Trophoblast cell (in vitro differentiated cells and primary cell): ENCODE measurements at regions not wholly inside any gene's neighbourhood (a gene's known extent, or its start where the extent isn't known, plus 50 kb on each side); places are given as distances from the start of the nearest gene placed in this dataset.

Experiments
- DNase-seq, 2 donors: peaks; one replicate each; pipeline ENCODE4 v3.0.0-alpha.2; 2016
- H2AFZ ChIP-seq: 2 replicates; pipeline ENCODE4 v1.6.1; 2013; ENCODE audit warnings: low read length, moderate library complexity, mild to moderate bottlenecking; ENCODE audit not compliant: insufficient read depth, poor library complexity
- H2AK5ac ChIP-seq: 2 replicates; pipeline ENCODE4 v1.6.1; 2013; ENCODE audit warnings: mild to moderate bottlenecking, low read length
- H2BK120ac ChIP-seq: 2 replicates; pipeline ENCODE4 v1.6.1; 2013; ENCODE audit warnings: low read length, mild to moderate bottlenecking, moderate library complexity; ENCODE audit not compliant: insufficient read depth, poor library complexity
- H2BK12ac ChIP-seq: 2 replicates; pipeline ENCODE4 v1.6.1; 2013; ENCODE audit warnings: mild to moderate bottlenecking, low read length, moderate library complexity
- H2BK5ac ChIP-seq: 2 replicates; pipeline ENCODE4 v1.6.1; 2013; ENCODE audit warnings: low read length, low read depth, moderate library complexity, mild to moderate bottlenecking; ENCODE audit not compliant: poor library complexity
- H3K14ac ChIP-seq: 2 replicates; pipeline ENCODE4 v1.6.1; 2013; ENCODE audit warnings: mild to moderate bottlenecking, low read length
- H3K18ac ChIP-seq: 2 replicates; pipeline ENCODE4 v1.6.1; 2013; ENCODE audit warnings: mild to moderate bottlenecking, low read length
- H3K23ac ChIP-seq: 2 replicates; pipeline ENCODE4 v1.6.1; 2013; ENCODE audit warnings: low read length
- H3K27ac ChIP-seq: 2 replicates; pipeline ENCODE4 v1.5.1; 2013; ENCODE audit warnings: low read depth, mild to moderate bottlenecking, inconsistent platforms, low read length, moderate library complexity
- H3K27me3 ChIP-seq: 2 replicates; pipeline ENCODE4 v1.6.1; 2013; ENCODE audit warnings: inconsistent platforms, mild to moderate bottlenecking, low read length, moderate library complexity; ENCODE audit not compliant: insufficient read depth
- H3K36me3 ChIP-seq, 2 experiments: 1 replicate in 1 of 2; 2 replicates in 1 of 2; pipeline ENCODE4 v1.6.1; 2013; ENCODE audit warnings: low read length in 2 of 2, mild to moderate bottlenecking in 2 of 2, moderate library complexity in 1 of 2; ENCODE audit not compliant: insufficient read depth in 2 of 2, control insufficient read depth in 1 of 2
- H3K4ac ChIP-seq: 2 replicates; pipeline ENCODE4 v1.6.1; 2013; ENCODE audit warnings: low read depth, mild to moderate bottlenecking, low read length, moderate library complexity
- H3K4me1 ChIP-seq, 2 experiments: 1 replicate in 1 of 2; 2 replicates in 1 of 2; pipeline ENCODE4 v1.6.1; 2013; ENCODE audit warnings: low read length in 2 of 2, mild to moderate bottlenecking in 2 of 2, moderate library complexity in 1 of 2; ENCODE audit not compliant: insufficient read depth in 2 of 2, control insufficient read depth in 1 of 2
- H3K4me2 ChIP-seq: 2 replicates; pipeline ENCODE4 v1.6.1; 2013; ENCODE audit warnings: inconsistent platforms, mild to moderate bottlenecking, low read length, moderate library complexity
- H3K4me3 ChIP-seq: 2 replicates; pipeline ENCODE4 v1.5.1; 2013; ENCODE audit warnings: mild to moderate bottlenecking, low read depth, low read length, inconsistent platforms
- H3K79me1 ChIP-seq: one replicate; pipeline ENCODE4 v1.6.1; 2013; ENCODE audit warnings: low read length
- H3K79me2 ChIP-seq: 2 replicates; pipeline ENCODE4 v1.6.1; 2013; ENCODE audit warnings: low read length, mild to moderate bottlenecking; ENCODE audit not compliant: control insufficient read depth, insufficient read depth, poor library complexity
- H3K9ac ChIP-seq: 2 replicates; pipeline ENCODE4 v1.6.1; 2013; ENCODE audit warnings: mild to moderate bottlenecking, low read length
- H3K9me3 ChIP-seq: 2 replicates; pipeline ENCODE4 v1.6.1; 2013; ENCODE audit warnings: low read depth, mild to moderate bottlenecking, control low read depth, inconsistent platforms, low read length; ENCODE audit not compliant: insufficient read depth
- H4K12ac ChIP-seq: 2 replicates; pipeline ENCODE4 v1.6.1; 2013; ENCODE audit warnings: low read depth, mild to moderate bottlenecking, low read length, moderate library complexity
- H4K8ac ChIP-seq: 2 replicates; pipeline ENCODE4 v1.6.1; 2013; ENCODE audit warnings: low read depth, mild to moderate bottlenecking, low read length, moderate library complexity
- H4K91ac ChIP-seq: one replicate; pipeline ENCODE4 v1.6.1; 2013; ENCODE audit warnings: low read depth, mild to moderate bottlenecking, low read length, moderate library complexity
- WGBS: extraction: QIAGEN DNeasy Blood & Tissue Kit; methylation state at CpG from one replicate; pipeline ENCODE4 v1.1.7; 2013; ENCODE audit warnings: missing lambda C conversion rate; ENCODE audit not compliant: insufficient read length, insufficient coverage; ENCODE audit errors: extremely low coverage; 5-methylcytosine and 5-hydroxymethylcytosine counted together

DNA sequence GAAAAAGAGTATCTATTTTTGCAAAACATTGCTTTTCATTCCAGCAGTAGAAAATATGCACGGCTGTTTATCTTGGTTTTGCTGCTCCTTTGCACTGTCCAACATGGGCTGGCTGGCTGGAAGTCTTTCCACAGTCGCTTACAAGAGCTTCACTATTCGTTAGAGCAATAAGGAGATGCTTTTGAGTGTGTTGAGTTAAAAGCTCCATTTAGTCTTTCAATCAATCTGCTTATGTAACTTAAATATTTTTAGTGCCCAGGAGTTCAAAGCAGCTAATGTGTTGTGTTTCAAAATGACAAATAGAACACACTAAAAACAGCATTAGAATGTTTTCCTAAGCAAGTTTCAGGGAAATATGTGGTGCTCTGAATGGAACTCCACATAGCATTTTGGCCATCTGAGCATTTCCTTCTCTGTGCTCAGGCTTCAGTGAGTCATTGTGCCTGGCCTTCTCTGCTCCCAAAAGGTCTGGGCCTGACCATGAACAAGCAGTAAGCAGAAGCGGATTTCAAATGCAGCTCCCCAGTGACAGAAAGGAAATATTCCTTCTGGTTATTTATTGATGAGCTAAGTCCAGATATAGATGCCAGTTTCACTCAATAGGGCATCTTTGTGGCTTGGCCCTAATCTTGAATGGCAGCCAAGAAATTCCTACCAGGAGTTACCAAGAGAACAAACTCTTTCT lies 580.3 kb downstream of the TENT5A start:
- no peak overlapping the region for H2BK12ac ChIP-seq
- no peaks in the 10 kb centered on the region for H3K36me3 ChIP-seq
- H3K9ac ChIP-seq: no peak overlapping the region
- H3K27me3 ChIP-seq: no peaks in the 10 kb centered on the region
- H3K23ac ChIP-seq: no peak overlapping the region
- no peak overlapping the region for H3K4me2 ChIP-seq
- H2AFZ ChIP-seq: no peak overlapping the region
- H3K9me3 ChIP-seq: no peaks in the 10 kb centered on the region
- no peak overlapping the region for H3K14ac ChIP-seq
- DNase-seq: peak in 1 of 2 donors; percentile 1
- H3K79me2 ChIP-seq: no peaks in the 10 kb centered on the region
- H4K8ac ChIP-seq: no peak overlapping the region
- no peak overlapping the region for H4K12ac ChIP-seq
- no peak overlapping the region for H3K4ac ChIP-seq
- H3K4me1 ChIP-seq: no peaks in the 10 kb centered on the region
- H3K18ac ChIP-seq: no peak overlapping the region
- no peak overlapping the region for H2BK120ac ChIP-seq
- no peak overlapping the region for H4K91ac ChIP-seq
- H3K27ac ChIP-seq: no peak overlapping the region
- no peak overlapping the region for H2BK5ac ChIP-seq
- no CpG with 5 or more reads among the region's 4 CpGs for WGBS
- H2AK5ac ChIP-seq: no peak overlapping the region
- H3K4me3 ChIP-seq: no peak overlapping the region
- H3K79me1 ChIP-seq: no peaks in the 10 kb centered on the region

DNA sequence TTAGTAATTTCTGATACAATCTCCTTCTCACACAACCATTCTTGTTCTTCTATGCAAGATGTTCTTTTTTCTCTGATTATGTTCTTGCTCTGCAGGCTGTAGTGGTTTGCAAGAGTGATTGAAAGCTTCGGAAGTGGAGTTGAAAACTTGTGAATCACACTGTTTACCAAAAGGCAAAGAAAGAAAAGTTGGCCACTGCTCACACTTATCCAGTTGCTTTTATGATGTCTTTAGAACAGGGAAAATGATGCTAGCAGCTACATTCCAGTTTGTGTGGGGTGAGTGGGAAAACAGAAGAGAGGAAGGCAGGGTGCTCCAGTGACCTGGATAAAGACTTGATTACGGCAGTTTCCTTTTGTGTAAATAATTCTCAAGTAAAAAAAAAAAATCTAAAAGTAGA lies 583.3 kb downstream of the TENT5A start:
- H3K27ac ChIP-seq: no peak overlapping the region
- H3K9me3 ChIP-seq: no peaks in the 10 kb centered on the region
- no peaks in the 10 kb centered on the region for H3K36me3 ChIP-seq
- H3K79me2 ChIP-seq: no peaks in the 10 kb centered on the region
- no peaks in the 10 kb centered on the region for H3K27me3 ChIP-seq
- H3K4me1 ChIP-seq: no peaks in the 10 kb centered on the region
- H4K12ac ChIP-seq: no peak overlapping the region
- no peak overlapping the region for H2BK120ac ChIP-seq
- H4K8ac ChIP-seq: no peak overlapping the region
- no peak overlapping the region for H3K4me3 ChIP-seq
- H2AFZ ChIP-seq: no peak overlapping the region
- H3K4me2 ChIP-seq: no peak overlapping the region
- H4K91ac ChIP-seq: no peak overlapping the region
- H2BK5ac ChIP-seq: no peak overlapping the region
- WGBS: no CpG with 5 or more reads among the region's 2 CpGs
- no peak overlapping the region for H2BK12ac ChIP-seq
- H3K23ac ChIP-seq: no peak overlapping the region
- H3K9ac ChIP-seq: no peak overlapping the region
- H3K79me1 ChIP-seq: no peaks in the 10 kb centered on the region
- H2AK5ac ChIP-seq: no peak overlapping the region
- H3K4ac ChIP-seq: no peak overlapping the region
- H3K14ac ChIP-seq: no peak overlapping the region
- no peak for DNase-seq
- no peak overlapping the region for H3K18ac ChIP-seq

DNA sequence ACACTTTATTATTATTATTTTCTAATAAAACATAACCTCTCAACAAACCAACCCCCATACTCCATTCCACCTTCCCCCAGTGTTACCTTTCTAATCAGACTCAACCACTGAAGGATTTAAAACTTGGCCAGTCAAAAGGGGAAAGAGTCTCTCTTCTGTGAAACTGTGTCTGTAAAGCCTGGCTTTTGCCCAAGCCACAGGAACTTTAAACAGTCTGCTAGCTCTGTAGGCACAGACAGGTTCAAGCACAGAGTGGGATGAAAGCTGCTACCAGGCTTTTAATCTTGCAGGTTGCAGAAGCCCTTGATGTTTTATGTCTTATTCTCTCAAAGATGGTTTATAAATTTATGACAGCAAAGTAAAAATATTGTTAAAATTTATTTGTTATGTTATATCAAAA lies 585.7 kb downstream of the TENT5A start:
- no peak overlapping the region for H3K4me2 ChIP-seq
- no peak overlapping the region for H4K12ac ChIP-seq
- H2AFZ ChIP-seq: no peak overlapping the region
- no peak overlapping the region for H3K23ac ChIP-seq
- no peaks in the 10 kb centered on the region for H3K4me1 ChIP-seq
- no peak overlapping the region for H2BK12ac ChIP-seq
- DNase-seq: no peak
- no peaks in the 10 kb centered on the region for H3K36me3 ChIP-seq
- H4K8ac ChIP-seq: no peak overlapping the region
- H2BK5ac ChIP-seq: no peak overlapping the region
- no peak overlapping the region for H4K91ac ChIP-seq
- no peaks in the 10 kb centered on the region for H3K9me3 ChIP-seq
- H3K4me3 ChIP-seq: no peak overlapping the region
- H3K9ac ChIP-seq: no peak overlapping the region
- H3K4ac ChIP-seq: no peak overlapping the region
- H3K27ac ChIP-seq: no peak overlapping the region
- no peak overlapping the region for H2AK5ac ChIP-seq
- no peaks in the 10 kb centered on the region for H3K79me2 ChIP-seq
- no peak overlapping the region for H3K14ac ChIP-seq
- no peak overlapping the region for H2BK120ac ChIP-seq
- H3K27me3 ChIP-seq: no peaks in the 10 kb centered on the region
- no peaks in the 10 kb centered on the region for H3K79me1 ChIP-seq
- no peak overlapping the region for H3K18ac ChIP-seq

DNA sequence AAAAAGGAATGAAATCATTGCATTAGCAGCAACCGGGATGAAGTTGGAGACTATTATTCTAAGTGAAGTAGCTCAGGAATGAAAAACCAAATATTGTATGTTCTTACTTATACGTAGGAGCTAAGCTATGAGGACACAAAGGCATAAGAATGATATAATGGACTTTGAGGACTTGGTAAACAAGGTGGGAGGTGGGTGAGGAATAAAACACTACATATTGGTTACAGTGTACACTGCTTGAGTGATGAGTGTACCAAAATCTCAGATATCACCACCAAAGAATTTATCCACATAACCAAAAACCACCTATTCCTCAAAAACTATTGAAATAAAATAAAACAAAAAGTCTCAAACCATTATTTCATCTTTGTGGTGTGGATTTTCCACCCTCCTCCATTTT lies 593.5 kb downstream of the TENT5A start:
- Histone ChIP-seq H3K79me2 (no peaks in the 10 kb centered on the region), H3K18ac (no peak overlapping the region), H3K36me3 (no peaks in the 10 kb centered on the region), H2BK5ac (no peak overlapping the region), H2BK120ac (no peak overlapping the region), H3K14ac (no peak overlapping the region), H3K9me3 (no peaks in the 10 kb centered on the region), H3K4me1 (no peaks in the 10 kb centered on the region), H3K4ac (no peak overlapping the region), H3K27me3 (no peaks in the 10 kb centered on the region), H3K23ac (no peak overlapping the region), H2AK5ac (no peak overlapping the region), H4K12ac (no peak overlapping the region), H3K79me1 (no peaks in the 10 kb centered on the region), H3K4me3 (no peak overlapping the region), H4K8ac (no peak overlapping the region), H3K4me2 (no peak overlapping the region), H2AFZ (no peak overlapping the region), H3K27ac (no peak overlapping the region), H4K91ac (no peak overlapping the region), H3K9ac (no peak overlapping the region), H2BK12ac (no peak overlapping the region)
- no peak for DNase-seq
- WGBS: no CpG with 5 or more reads among the region's 2 CpGs
